SH-SY5Y (cell line): ENCODE measurements at regions not wholly inside any gene's neighbourhood (a gene's known extent, or its start where the extent isn't known, plus 50 kb on each side); places are given as distances from the start of the nearest gene placed in this dataset.

Experiments
- GATA2 ChIP-seq: IDR thresholded peaks from 2 replicates; pipeline ENCODE4 v1.6.1; 2011; ENCODE audit warnings: mild to moderate bottlenecking, low read depth, low read length
- GATA3 ChIP-seq: IDR thresholded peaks from 2 replicates; pipeline ENCODE4 v1.6.1; 2011; ENCODE audit warnings: low read depth, mild to moderate bottlenecking, low read length, moderate library complexity

GRCh38 chr11:116219171-116219635 lies 553.6 kb downstream of the BUD13 start:
- TF ChIP-seq GATA2: no peak
- no peak for TF ChIP-seq GATA3
